ENCODE measurements at regions not wholly inside any gene's neighbourhood (a gene's known extent, or its start where the extent isn't known, plus 50 kb on each side); places are given as distances from the start of the nearest gene placed in this dataset.

DNA sequence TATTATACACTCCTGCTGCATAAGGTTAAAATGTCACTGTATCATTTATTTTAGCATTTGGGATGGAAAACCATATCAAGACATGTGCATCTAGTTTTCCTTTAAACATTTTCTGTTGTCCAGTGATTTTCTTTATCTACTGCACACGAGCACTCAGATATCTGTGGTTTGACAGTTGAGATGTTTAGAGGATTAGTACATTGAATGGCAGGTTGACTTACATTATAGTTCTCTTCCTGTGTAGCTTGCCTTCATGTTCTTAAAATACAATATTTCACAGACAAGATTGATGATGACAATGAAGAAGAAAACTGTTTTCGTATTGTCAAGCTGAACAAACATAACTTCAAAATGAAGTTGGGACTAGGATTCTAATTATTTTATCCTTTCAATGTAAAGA, 2378.4 kb upstream of the WWC1 start:
- DNase-seq (ENCODE audit: extremely low read depth in 1 of 2, low read depth in 1 of 2), result no peak

DNA sequence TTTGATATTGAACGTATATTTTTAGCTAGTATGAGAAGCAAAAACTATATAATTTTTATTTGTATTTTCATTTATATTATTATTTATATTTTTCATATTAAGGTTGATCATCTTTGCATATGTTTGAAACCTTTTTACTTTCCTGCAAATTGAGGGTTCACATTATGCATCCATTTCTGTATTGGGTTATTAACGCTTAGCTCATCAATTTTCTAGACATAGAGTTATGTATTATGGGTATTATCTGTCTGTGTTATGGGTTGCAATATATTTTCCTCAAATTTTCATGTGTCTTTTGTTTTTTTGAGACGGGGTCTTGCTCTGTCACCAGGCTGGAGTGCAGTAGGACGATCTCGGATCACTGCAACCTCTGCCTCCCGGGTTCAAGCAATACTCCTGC, 2377.0 kb upstream of the WWC1 start:
- no peak for DNase-seq (ENCODE audit: extremely low read depth in 1 of 2, low read depth in 1 of 2)

GRCh38 chr5:165919196-165919595, 2372.2 kb upstream of the WWC1 start:
- DNase-seq (ENCODE audit: extremely low read depth in 1 of 2, low read depth in 1 of 2), result no peak

GRCh38 chr5:165920655-165921054, 2370.8 kb upstream of the WWC1 start:
- DNase-seq (ENCODE audit: extremely low read depth in 1 of 2, low read depth in 1 of 2), result no peak

DNA sequence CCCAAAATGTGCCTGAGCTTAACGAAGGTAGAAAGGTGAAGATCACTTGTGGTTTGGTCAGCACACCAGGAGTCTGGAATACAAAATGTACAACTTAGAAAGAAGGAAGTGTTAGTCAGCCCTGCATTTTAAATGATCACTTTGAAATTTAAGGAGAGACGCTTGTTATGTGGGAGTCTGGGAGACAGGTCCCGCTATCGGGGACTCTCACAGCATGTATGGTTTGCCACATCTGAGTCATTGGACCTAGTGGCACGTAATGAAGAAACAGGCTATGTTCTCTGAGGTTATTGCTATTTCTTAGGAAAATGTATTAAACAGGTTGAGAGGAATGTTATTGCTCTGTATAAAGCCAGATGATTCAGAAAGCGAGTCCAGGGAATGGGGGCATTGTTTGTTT, 2362.5 kb upstream of the WWC1 start:
- no peak for DNase-seq (ENCODE audit: extremely low read depth in 1 of 2, low read depth in 1 of 2)

DNA sequence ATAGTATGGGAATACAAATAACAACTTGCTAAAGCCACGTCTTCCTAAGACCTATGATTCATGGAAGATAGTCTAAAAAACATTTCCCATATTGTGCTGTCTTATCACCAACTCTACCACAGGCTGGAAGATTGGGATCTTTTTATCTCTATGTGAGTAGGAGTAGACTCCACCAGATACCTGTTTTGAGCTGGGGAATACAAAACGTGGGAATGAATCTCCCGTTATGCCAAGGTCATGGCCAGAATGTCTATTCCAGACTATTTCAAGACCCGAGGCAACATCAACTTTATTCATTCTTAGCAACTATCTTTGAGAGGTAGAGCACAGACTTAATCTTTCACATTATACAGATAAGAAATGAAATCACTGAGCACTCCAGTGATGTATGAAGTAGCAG, 2350.9 kb upstream of the WWC1 start:
- no peak for DNase-seq (ENCODE audit: extremely low read depth in 1 of 2, low read depth in 1 of 2)

DNA sequence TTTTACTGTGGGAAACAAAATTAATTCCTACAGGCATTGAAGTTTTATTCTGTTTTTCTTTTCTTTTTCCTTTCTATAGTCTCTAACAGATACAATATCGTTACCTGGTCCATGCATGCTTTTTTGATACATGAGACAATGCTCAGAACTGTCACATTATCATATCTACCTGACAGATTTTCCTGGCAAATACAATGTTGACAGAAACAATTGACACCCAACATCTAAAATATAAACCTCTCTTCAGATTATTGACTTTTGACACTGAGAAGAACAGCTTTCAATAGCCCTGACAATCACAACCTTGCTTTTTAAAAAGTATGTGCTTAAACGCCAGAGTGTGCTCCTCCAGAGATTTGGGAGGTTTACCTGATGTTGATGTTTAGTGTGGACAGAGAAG, 2334.6 kb upstream of the WWC1 start:
- no peak for DNase-seq (ENCODE audit: extremely low read depth in 1 of 2, low read depth in 1 of 2)

- DNase-seq (ENCODE audit: extremely low read depth in 1 of 2, low read depth in 1 of 2), result no peak
Observed at GRCh38 chr5:165981671-165982070, 2309.8 kb upstream of the WWC1 start.

DNA sequence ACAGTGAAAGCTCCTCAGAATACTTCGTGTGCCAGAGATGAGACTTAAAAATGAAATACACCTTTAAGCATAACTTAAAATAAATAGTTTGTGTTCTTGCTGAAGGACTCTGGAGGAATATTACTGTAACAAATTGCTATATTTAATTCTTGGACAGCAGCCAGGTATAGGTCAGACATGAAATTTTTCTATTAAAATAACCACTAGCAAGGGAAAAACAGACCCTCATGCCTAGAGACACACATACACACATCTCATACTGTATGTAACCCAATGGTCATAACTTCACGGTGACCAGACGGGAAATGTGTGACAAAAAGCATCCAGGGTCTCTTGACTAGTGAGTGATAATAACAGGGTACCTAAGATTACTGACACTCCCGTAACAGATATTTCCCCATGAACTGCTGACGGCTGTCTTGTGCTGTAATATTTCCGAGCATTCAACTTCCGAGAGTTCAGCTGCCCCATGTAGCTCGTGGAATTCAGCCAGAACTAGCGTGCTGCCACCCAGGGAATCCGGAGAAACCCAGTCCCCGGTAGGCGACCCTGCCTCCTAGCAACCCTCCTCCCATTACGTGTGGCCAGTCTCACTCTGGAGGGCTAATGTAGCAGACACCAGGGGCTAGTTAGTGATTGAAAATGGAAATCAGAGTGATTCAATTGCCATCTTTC, 2295.1 kb upstream of the WWC1 start:
- no peak for DNase-seq (ENCODE audit: extremely low read depth in 1 of 2, low read depth in 1 of 2)

DNA sequence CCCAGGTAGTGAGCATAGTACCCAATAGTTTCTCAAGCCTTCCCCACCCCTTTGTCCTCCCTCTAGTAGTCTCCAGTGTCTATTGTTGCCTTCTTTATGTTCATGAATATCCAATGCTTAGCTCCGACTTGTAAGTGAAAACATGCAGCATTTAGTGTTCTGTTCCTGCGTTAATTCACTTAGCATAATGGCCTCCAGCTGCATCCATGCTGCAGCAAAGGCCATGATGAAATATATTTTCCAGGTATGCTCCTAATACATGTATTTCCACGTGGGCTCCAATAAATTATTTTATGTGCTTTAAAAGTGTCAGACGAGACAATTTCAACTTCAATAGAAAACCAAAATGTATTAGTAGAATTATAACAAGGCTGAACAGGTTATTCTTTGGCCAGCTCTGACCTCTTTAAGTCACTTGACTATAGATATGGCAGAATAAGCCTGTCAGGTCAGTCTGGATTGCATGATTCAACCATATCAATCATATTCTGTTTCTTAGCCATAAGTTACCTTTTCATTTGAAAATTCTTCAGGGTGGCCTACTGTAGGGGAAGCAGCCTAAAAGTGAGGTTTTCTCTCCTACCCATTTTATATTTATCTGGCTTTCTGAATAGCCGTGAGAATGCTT, 2291.6 kb upstream of the WWC1 start:
- no peak for DNase-seq (ENCODE audit: extremely low read depth in 1 of 2, low read depth in 1 of 2)

DNA sequence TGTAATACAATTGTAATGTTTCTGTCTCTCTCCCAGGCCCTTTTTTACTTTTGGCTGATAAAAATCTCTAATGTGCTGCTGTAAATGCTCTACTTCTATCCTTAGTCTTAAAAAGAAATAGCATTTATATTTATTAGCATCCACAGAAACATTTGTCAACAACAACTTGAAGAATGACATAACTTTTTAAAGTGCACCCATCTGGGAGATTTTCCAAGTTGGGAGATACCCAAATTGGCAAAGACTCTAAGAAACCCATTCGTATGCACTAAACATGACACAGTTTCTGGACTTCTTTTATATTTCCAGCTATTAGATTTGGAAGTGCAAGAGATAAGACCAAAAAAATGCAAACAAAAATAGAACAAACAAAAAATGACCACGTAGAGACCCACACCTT, 2287.4 kb upstream of the WWC1 start:
- no peak for DNase-seq (ENCODE audit: extremely low read depth in 1 of 2, low read depth in 1 of 2)

- no peak for DNase-seq (ENCODE audit: extremely low read depth in 1 of 2, low read depth in 1 of 2)
Observed at GRCh38 chr5:166013415-166013814, 2278.0 kb upstream of the WWC1 start.

DNA sequence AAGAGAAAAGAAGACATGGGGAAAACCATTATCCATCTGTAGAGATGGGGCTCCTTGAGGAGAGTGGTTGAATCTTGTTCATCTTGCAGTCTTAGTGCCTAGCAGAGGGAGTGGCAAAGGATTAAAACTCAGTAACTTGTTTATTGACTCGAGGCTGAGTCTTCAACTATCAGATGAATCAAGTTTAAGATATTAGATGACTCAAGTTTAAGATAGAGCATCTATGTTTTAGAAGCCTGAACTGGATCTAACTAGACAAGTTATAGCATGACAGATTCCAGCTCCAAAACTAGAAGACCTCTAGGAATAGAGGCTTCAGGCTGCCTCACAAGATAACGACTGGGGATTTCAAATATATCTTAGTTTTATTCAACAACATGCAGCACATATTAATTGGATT, 2277.2 kb upstream of the WWC1 start:
- no peak for DNase-seq (ENCODE audit: extremely low read depth in 1 of 2, low read depth in 1 of 2)

DNA sequence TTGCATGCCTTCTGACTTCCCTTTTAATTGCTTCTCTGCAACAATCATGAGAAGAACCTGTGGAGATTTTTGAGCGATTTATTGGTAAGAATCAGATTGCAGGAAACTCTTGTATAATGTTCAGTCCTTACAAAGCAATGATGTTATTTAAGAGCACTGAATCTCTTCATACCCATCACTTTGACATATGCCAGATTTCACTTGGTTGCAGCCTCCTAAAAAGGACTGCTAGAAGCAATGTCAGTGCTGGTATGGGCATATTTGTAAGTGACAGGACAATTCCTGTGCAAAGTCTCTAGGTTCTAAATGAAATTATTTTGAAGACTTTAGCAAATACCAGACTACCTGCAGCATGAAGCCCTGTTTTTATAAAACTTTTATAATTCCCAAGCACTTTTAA, 2272.7 kb upstream of the WWC1 start:
- no peak for DNase-seq (ENCODE audit: extremely low read depth in 1 of 2, low read depth in 1 of 2)

DNA sequence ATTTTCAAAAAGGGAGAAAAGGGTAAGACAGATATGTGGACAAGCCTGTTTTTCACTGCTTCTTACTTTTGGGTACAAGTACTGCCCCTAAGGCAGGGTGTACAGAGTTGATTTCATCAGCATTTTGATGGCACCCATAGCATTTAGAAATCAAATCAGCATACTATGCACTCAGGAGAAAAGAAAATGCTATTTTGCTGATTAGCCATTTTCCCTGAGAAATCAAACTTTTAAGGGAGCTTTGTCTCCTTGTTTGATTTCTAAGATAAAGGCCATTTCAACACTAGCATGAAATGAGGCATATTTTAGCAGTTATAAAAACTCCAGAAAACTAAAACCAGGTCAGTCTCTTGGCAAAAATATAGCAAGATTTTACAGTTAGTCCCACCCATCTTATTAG, 2269.4 kb upstream of the WWC1 start:
- no peak for DNase-seq (ENCODE audit: extremely low read depth in 1 of 2, low read depth in 1 of 2)

GRCh38 chr5:166024970-166025369, 2266.5 kb upstream of the WWC1 start:
- DNase-seq (ENCODE audit: extremely low read depth in 1 of 2, low read depth in 1 of 2), result no peak

GRCh38 chr5:166027582-166027981, 2263.9 kb upstream of the WWC1 start:
- DNase-seq (ENCODE audit: extremely low read depth in 1 of 2, low read depth in 1 of 2), result no peak

- DNase-seq (ENCODE audit: extremely low read depth in 1 of 2, low read depth in 1 of 2), result no peak
Observed at GRCh38 chr5:166031926-166032325, 2259.5 kb upstream of the WWC1 start.

- no peak for DNase-seq (ENCODE audit: extremely low read depth in 1 of 2, low read depth in 1 of 2)
Observed at GRCh38 chr5:166032601-166033000, 2258.8 kb upstream of the WWC1 start.

- DNase-seq (ENCODE audit: extremely low read depth in 1 of 2, low read depth in 1 of 2), result no peak
Observed at GRCh38 chr5:166045961-166046360, 2245.5 kb upstream of the WWC1 start.

DNA sequence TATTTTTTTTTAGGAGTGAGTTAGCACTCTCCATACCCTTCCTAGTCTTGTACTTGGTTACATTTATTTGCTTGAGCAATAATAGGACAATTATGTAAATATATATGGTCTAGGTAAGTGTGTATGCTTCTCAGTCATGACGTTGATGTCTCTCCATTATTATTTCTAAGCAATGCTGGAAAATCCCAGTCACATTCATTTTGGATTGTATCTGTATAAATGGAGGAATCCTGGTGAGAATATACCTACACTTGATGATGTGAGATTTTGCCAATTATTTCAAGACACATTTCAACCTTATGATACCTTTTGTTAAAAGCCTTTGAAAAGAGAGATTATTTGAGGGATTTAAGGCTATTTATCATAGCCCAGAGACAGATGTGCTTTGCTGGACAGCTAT, 2244.5 kb upstream of the WWC1 start:
- DNase-seq (ENCODE audit: extremely low read depth in 1 of 2, low read depth in 1 of 2), result no peak

DNA sequence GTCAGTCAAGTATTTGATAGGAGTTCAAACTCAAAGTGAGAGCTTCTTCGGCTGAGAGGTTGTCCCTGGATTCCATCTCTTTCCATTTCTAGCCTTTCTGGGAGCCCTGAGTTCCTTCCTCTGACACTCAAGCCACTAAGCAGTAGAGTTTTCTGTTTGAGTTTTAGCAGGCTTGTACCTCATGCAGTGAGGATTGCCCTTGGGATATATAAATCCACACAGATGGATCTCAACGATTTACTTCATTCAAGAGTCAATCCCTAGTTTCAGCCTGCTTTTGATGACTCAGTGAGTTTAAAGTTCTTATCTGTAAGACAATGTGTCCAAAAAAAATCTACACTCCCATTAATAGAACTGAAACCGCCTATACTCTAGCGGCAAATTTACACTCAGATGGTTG, 2240.9 kb upstream of the WWC1 start:
- no peak for DNase-seq (ENCODE audit: extremely low read depth in 1 of 2, low read depth in 1 of 2)

DNA sequence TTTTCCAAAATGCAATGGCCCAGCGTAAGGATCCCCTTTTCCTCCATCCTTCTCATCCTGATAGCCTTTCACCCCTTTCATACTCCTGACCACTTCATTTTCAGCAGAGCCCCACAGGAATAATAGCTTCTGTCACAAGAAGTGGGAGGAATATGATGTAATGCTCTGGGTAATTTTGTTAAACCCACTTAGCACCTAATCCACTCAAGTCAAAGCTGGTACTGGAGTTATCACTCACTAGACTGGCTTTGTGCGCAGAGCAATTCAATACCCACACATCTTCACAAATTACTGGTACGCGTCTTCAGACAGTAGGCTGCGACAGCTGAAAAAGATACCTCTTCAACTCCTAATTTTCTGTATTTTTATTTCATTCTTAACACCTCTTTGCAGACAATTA, 2232.8 kb upstream of the WWC1 start:
- no peak for DNase-seq (ENCODE audit: extremely low read depth in 1 of 2, low read depth in 1 of 2)
